ENCODE measurements at regions not wholly inside any gene's neighbourhood (a gene's known extent, or its start where the extent isn't known, plus 50 kb on each side); places are given as distances from the start of the nearest gene placed in this dataset.

GRCh38 chr2:41482659-41483058 lies 565.2 kb upstream of the PKDCC start:
- H3K27ac ChIP-seq (ENCODE audit: low read depth in 1 of 2, low read length in 2 of 2) = no peak overlapping the region
- WGBS = 77% methylated on average over 4 of the region's 4 CpGs
- TF ChIP-seq GABPA (IDR thresholded peaks at IDR 0.05 in 1 of 2, conservative IDR thresholded peaks at IDR 0.05 in 1 of 2) = no peak
- no peak for TF ChIP-seq HNF4A (conservative IDR thresholded peaks at IDR 0.05)
- TF ChIP-seq ATF3 (IDR thresholded peaks at IDR 0.05) = no peak
- TF ChIP-seq HNF4G (IDR thresholded peaks at IDR 0.05) = no peak
- DNase-seq (ENCODE audit: low spot score) = no peak
- no peak overlapping the region for H3K9ac ChIP-seq (ENCODE audit: low read depth in 1 of 2, low read length in 2 of 2)
- no peaks in the 10 kb centered on the region for H3K4me1 ChIP-seq (ENCODE audit: control insufficient read depth in 4 of 4, insufficient read depth in 4 of 4, low read length in 3 of 4)
- no peaks in the 10 kb centered on the region for H3K27me3 ChIP-seq (ENCODE audit: control insufficient read depth in 4 of 4, insufficient read depth in 4 of 4, low read length in 3 of 4)
- no peaks in the 10 kb centered on the region for H3K36me3 ChIP-seq (ENCODE audit: control insufficient read depth in 4 of 4, insufficient read depth in 3 of 4, low read depth in 1 of 4, low read length in 3 of 4)
- H3K4me3 ChIP-seq (ENCODE audit: low read depth in 1 of 3, low read length in 3 of 3) = no peak overlapping the region
- no peaks in the 10 kb centered on the region for H3K9me3 ChIP-seq (ENCODE audit: control insufficient read depth in 4 of 4, low read length in 3 of 4)

GRCh38 chr2:41483226-41483625 lies 564.6 kb upstream of the PKDCC start:
- Histone ChIP-seq H3K9ac (ENCODE audit: low read depth in 1 of 2, low read length in 2 of 2) (no peak overlapping the region), H3K9me3 (ENCODE audit: control insufficient read depth in 4 of 4, low read length in 3 of 4) (no peaks in the 10 kb centered on the region), H3K27ac (ENCODE audit: low read depth in 1 of 2, low read length in 2 of 2) (no peak overlapping the region), H3K4me3 (ENCODE audit: low read depth in 1 of 3, low read length in 3 of 3) (no peak overlapping the region), H3K27me3 (ENCODE audit: control insufficient read depth in 4 of 4, insufficient read depth in 4 of 4, low read length in 3 of 4) (no peaks in the 10 kb centered on the region), H3K4me1 (ENCODE audit: control insufficient read depth in 4 of 4, insufficient read depth in 4 of 4, low read length in 3 of 4) (no peaks in the 10 kb centered on the region), H3K36me3 (ENCODE audit: control insufficient read depth in 4 of 4, insufficient read depth in 3 of 4, low read depth in 1 of 4, low read length in 3 of 4) (no peaks in the 10 kb centered on the region)
- TF ChIP-seq ATF3 (IDR thresholded peaks at IDR 0.05) (no peak), RXRA (IDR thresholded peaks at IDR 0.05) (no peak), HNF4A (conservative IDR thresholded peaks at IDR 0.05) (no peak), FOXA2 (IDR thresholded peaks at IDR 0.05) (no peak), MAX (IDR thresholded peaks at IDR 0.05) (no peak), TAF1 (conservative IDR thresholded peaks at IDR 0.05) (no peak), RAD21 (IDR thresholded peaks at IDR 0.05) (no peak), ZBTB33 (IDR thresholded peaks at IDR 0.05) (no peak), YY1 (IDR thresholded peaks at IDR 0.05) (no peak), SP1 (IDR thresholded peaks at IDR 0.05) (no peak), HNF4G (IDR thresholded peaks at IDR 0.05) (no peak), FOXA1 (IDR thresholded peaks at IDR 0.05) (no peak), GABPA (IDR thresholded peaks at IDR 0.05 in 1 of 2, conservative IDR thresholded peaks at IDR 0.05 in 1 of 2) (no peak), CTCF (IDR thresholded peaks at IDR 0.05; ENCODE audit: low read depth, low read length, missing input control) (no peak)
- no peak for DNase-seq (ENCODE audit: low spot score)
- WGBS = 75% methylated on average over 2 of the region's 2 CpGs
